Progenitor cell of endocrine pancreas (in vitro differentiated cells): ENCODE measurements at regions not wholly inside any gene's neighbourhood (a gene's known extent, or its start where the extent isn't known, plus 50 kb on each side); places are given as distances from the start of the nearest gene placed in this dataset.

Experiments
- DNase-seq: peaks from one replicate; pipeline ENCODE4 v3.0.0; 2021; ENCODE audit warnings: low spot score; ENCODE audit not compliant: unreplicated experiment
- H3K27ac Mint-ChIP-seq: 2 replicates; pipeline ENCODE4 v1.8.0; 2021; ENCODE audit warnings: mild to moderate bottlenecking, moderate library complexity, mixed read lengths
- H3K27me3 Mint-ChIP-seq: 2 replicates; pipeline ENCODE4 v1.8.0; 2021; ENCODE audit warnings: mixed read lengths
- H3K36me3 Mint-ChIP-seq: 2 replicates; pipeline ENCODE4 v1.8.0; 2022; ENCODE audit warnings: mixed read lengths; ENCODE audit not compliant: insufficient read depth
- H3K4me1 Mint-ChIP-seq: 2 replicates; pipeline ENCODE4 v1.8.0; 2021; ENCODE audit warnings: low read depth, mixed read lengths
- H3K4me3 Mint-ChIP-seq: 2 replicates; pipeline ENCODE4 v1.8.0; 2021; ENCODE audit warnings: low read depth, mild to moderate bottlenecking, moderate library complexity, mixed read lengths
- H3K9me3 Mint-ChIP-seq: 2 replicates; pipeline ENCODE4 v1.8.0; 2021; ENCODE audit warnings: low read depth, mixed read lengths
- TF ChIP-seq, protein P1 (sequence below): fragments of 200-600 bp; sonication (generic); IDR thresholded peaks from one replicate; pipeline ENCODE4 v1.5.0; 2021; ENCODE audit warnings: antibody characterized with exemption, mild to moderate bottlenecking; ENCODE audit not compliant: unreplicated experiment

DNA sequence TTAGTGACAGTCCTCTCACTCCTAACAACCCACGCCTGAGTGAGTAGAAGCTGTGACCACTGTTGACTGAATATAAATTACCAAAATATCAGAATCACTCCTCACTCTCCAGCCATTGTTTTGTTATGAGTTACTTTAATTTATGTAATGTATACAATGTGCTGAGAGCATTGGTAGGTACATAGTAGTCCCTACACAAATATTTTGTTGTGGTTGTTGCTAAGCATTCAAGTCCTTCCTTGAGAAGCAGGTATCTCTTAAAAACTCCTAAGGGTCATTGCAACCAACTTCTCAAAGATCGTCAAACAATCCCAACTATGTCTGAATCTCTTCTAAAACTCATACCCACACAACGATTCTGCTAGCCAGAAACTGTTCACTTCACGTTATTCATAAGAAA is 476.8 kb upstream of the TNP1 start:
- Mint-ChIP-seq H3K4me1 (peaks cover 29% of the 10 kb centered on the region), H3K27ac (no peak overlapping the region), H3K27me3 (no peaks in the 10 kb centered on the region), H3K9me3 (no peaks in the 10 kb centered on the region), H3K36me3 (no peaks in the 10 kb centered on the region), H3K4me3 (no peak overlapping the region)
- DNase-seq, result no peak
- TF ChIP-seq, protein P1, sequence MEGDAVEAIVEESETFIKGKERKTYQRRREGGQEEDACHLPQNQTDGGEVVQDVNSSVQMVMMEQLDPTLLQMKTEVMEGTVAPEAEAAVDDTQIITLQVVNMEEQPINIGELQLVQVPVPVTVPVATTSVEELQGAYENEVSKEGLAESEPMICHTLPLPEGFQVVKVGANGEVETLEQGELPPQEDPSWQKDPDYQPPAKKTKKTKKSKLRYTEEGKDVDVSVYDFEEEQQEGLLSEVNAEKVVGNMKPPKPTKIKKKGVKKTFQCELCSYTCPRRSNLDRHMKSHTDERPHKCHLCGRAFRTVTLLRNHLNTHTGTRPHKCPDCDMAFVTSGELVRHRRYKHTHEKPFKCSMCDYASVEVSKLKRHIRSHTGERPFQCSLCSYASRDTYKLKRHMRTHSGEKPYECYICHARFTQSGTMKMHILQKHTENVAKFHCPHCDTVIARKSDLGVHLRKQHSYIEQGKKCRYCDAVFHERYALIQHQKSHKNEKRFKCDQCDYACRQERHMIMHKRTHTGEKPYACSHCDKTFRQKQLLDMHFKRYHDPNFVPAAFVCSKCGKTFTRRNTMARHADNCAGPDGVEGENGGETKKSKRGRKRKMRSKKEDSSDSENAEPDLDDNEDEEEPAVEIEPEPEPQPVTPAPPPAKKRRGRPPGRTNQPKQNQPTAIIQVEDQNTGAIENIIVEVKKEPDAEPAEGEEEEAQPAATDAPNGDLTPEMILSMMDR, result no peak

DNA sequence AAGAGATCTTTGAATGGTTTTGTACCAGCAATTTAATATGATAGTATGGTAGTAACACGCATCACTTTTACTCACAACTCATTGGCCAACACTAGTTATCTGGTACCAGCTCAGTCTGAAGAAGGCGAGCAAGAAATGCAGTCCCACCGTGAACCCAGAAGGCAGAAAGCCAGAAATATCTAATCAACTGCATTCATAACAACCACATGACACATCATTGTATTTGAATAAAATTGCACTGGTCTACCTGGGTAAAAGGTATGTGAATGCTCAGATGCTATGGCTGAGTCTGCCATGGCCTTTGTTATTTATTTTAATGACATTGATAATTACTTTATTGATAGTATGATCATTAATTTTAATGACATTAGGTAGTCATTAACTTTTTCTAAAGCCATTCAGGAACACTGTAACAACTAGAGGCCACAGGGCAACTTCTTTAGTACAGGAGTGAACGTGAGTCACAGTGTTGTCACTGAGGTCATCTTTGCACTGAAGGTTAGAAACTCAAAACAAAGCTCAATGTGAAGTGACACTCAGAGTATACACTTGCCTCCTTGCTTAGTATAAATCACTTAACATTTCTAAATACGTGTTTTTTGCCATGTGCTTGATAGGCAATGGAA is 475.6 kb upstream of the TNP1 start:
- H3K27me3 Mint-ChIP-seq, result no peaks in the 10 kb centered on the region
- no peak for DNase-seq
- H3K4me3 Mint-ChIP-seq, result no peak overlapping the region
- H3K27ac Mint-ChIP-seq, result peak overlapping the region; percentile 63
- no peaks in the 10 kb centered on the region for H3K9me3 Mint-ChIP-seq
- peaks cover 39% of the 10 kb centered on the region for H3K4me1 Mint-ChIP-seq
- no peaks in the 10 kb centered on the region for H3K36me3 Mint-ChIP-seq
- TF ChIP-seq, protein P1, result no peak

DNA sequence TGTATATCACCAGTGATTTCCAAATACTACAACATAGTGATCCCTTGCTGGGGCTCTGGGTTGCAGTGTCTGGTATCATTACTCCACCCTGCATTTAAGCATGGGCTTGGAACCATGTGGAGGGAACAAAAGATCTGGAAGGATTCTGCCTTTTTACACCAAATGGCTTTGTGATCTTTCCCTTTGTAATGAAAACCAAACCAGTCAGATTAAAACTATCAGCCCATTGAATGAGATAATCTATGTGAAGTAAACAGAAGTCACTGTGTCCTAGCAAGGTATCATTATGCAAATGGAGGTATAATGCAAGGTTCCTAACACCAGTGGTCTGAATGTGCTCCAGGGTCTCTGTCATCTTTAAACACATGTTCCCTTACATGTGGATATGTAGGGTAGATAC is 474.7 kb upstream of the TNP1 start:
- Mint-ChIP-seq H3K4me3 (no peak overlapping the region), H3K27ac (peak overlapping the region; percentile 63), H3K4me1 (peaks cover 39% of the 10 kb centered on the region), H3K36me3 (no peaks in the 10 kb centered on the region), H3K9me3 (no peaks in the 10 kb centered on the region), H3K27me3 (no peaks in the 10 kb centered on the region)
- no peak for DNase-seq
- TF ChIP-seq, protein P1, result no peak

DNA sequence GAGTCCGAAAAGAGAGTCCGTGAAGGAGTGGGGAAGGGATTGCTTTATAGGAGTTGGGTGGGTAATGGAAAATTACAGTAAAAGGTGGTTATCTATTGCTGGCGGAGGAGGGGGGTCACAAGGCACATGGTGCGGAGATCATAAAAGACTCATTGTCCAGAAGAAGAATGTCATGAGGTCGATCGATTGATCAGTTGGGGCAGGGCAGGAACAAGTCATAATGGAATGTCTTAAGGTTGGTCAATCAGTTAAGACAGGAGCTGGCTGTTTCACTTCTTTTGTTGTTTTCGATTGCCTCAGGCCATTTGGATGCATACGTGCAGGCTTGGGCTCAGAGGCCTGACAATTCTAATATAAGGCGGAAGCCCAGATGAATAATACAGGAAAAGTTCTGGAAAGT is 473.0 kb upstream of the TNP1 start:
- H3K27me3 Mint-ChIP-seq, result no peaks in the 10 kb centered on the region
- H3K9me3 Mint-ChIP-seq, result no peaks in the 10 kb centered on the region
- no peak for DNase-seq
- TF ChIP-seq, protein P1, result no peak
- peak overlapping the region; percentile 98 for H3K27ac Mint-ChIP-seq
- peak overlapping the region; percentile 23 for H3K4me3 Mint-ChIP-seq
- peaks cover 43% of the 10 kb centered on the region for H3K4me1 Mint-ChIP-seq
- H3K36me3 Mint-ChIP-seq, result no peaks in the 10 kb centered on the region

DNA sequence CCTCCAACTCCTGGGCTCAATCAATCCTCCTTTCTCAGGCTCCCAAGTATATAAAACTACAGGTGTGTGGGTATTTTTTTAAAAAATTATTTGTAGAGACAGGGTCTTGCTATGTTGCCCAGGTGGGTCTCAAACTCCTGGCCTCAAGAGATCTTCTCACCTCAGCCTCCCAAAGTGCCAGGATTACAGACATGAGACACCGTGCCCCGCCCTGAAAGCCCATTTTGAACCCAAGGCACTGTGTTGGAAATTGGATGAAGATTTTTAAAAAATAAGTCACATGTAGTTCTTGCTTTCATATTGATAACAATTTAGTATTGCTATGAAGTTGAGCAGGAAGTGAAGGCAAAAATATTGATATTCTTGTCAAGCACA is 472.5 kb upstream of the TNP1 start:
- Mint-ChIP-seq H3K4me3 (no peak overlapping the region), H3K36me3 (no peaks in the 10 kb centered on the region), H3K27ac (peak overlapping the region; percentile 98), H3K9me3 (no peaks in the 10 kb centered on the region), H3K27me3 (no peaks in the 10 kb centered on the region), H3K4me1 (peaks cover 44% of the 10 kb centered on the region)
- TF ChIP-seq, protein P1, result no peak
- no peak for DNase-seq
